Pancreas (tissue), 10 donors: ENCODE measurements at regions not wholly inside any gene's neighbourhood (a gene's known extent, or its start where the extent isn't known, plus 50 kb on each side); places are given as distances from the start of the nearest gene placed in this dataset.

Experiments used
- ATAC-seq, 4 donors: fragments of 200-7000 bp; cut with Tn5 transposase; one replicate each; pipeline versions ENCODE4 v1.8.0 to v1.9.1; 2020; ENCODE audit warnings: mild to moderate bottlenecking in 4 of 4, moderate library complexity in 4 of 4
- DNase-seq, 6 donors: peaks; one replicate each; pipeline ENCODE4 v3.0.0-alpha.2; 2020
- FAIRE-seq: peaks from 2 replicates; lab custom pipeline; 2012; peaks lifted over from hg19 to GRCh38; lab: Jason Lieb, UNC
- H3K27ac ChIP-seq, 4 donors: fragments of 200-600 bp; sonication (generic); 1 replicate in 3 of 4; 2 replicates in 1 of 4; pipeline versions ENCODE4 v1.5.0 to v1.8.0; 2020
- H3K27me3 ChIP-seq, 4 donors: fragments of 200-600 bp; one replicate each; pipeline ENCODE4 v1.8.0; 2021
- H3K36me3 ChIP-seq, 3 donors: fragments of 200-600 bp; sonication (generic) in 1 of 3; one replicate each; pipeline versions ENCODE4 v1.5.0 to v1.8.0; 2020 to 2021
- H3K4me1 ChIP-seq, 3 donors: fragments of 200-600 bp; one replicate each; pipeline ENCODE4 v1.8.0; 2021
- H3K4me3 ChIP-seq, 4 donors: fragments of 200-600 bp; sonication (generic) in 2 of 4; one replicate each; pipeline versions ENCODE4 v1.5.0 to v1.8.0; 2020 to 2021
- H3K9me3 ChIP-seq, 4 donors: fragments of 200-600 bp; one replicate each; pipeline ENCODE4 v1.8.0; 2021
- CTCF ChIP-seq, 4 donors: fragments of 200-600 bp; sonication (generic) in 3 of 4; IDR thresholded peaks; one replicate each; pipeline versions ENCODE4 v1.5.0 to v1.8.0; 2021; ENCODE audit warnings: antibody characterized with exemption in 4 of 4
- WGBS, 2 donors: extraction: QIAGEN DNeasy Blood & Tissue Kit; methylation state at CpG; one replicate each; pipeline ENCODE4 v1.1.7; 2013; 5-methylcytosine and 5-hydroxymethylcytosine counted together
- intact Hi-C, 3 donors: fragments of 100-400 bp; cut with DNase I; formaldehyde crosslinking; loops; one replicate each; pipeline versions ENCODE4 v1.11.1 to v1.14.2; 2022
- donor health status: healthy with polysubstance abuse.
- donor health status: DM: no; HTN: no; CAD: no; lungs with moderate emphysema.
- donor health status: DM: no; HTN: no; CAD: no.
- donor health status: control.
- donor health status: control.
- donor health status: Bipolar disorder and iron deficiency.
- donor health status: DM: yes; HTN: yes; CAD: no.
- donor health status: DM: no; HTN: no; CAD: no.
- donor health status: DM: no; HTN: no; CAD: no.
- donor health status: DM: yes; HTN: yes; CAD: no.

GRCh38 chr4:173450281-173450680 is 51.4 kb upstream of the SCRG1 start:
- intact Hi-C loops: no loop called here
- FAIRE-seq (no peak), DNase-seq (no peak), ATAC-seq (no peak)
- WGBS, 2 donors: 74 to 97% methylated on average over 2 of the region's 2 CpGs
- Histone ChIP-seq H3K4me3 (no peak overlapping the region), H3K9me3 (no peaks in the 10 kb centered on the region), H3K27me3 (no peaks in the 10 kb centered on the region), H3K4me1 (no peaks in the 10 kb centered on the region), H3K36me3 (no peaks in the 10 kb centered on the region), H3K27ac (no peak overlapping the region)
- no peak for TF ChIP-seq CTCF (IDR thresholded peaks at IDR 0.05)

DNA sequence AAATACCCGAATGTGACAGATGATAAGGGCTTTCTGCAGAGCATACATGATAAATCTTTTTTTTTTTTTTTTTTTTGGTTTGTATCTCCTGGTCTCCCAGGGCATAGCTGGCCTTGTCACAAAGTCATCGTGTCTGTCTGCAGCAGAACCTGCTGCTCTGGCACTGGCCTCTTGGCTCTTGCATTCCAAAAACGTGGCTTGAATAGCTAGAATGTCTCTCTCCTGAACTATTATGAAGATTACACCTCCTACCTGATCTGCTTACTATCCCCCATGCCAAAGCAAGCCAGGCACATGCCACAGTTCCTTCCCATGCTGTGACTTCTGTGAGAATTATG is 50.4 kb upstream of the SCRG1 start:
- no peak overlapping the region for H3K4me3 ChIP-seq
- WGBS, 2 donors: 36 to 53% methylated on average over 3 of the region's 3 CpGs

DNA sequence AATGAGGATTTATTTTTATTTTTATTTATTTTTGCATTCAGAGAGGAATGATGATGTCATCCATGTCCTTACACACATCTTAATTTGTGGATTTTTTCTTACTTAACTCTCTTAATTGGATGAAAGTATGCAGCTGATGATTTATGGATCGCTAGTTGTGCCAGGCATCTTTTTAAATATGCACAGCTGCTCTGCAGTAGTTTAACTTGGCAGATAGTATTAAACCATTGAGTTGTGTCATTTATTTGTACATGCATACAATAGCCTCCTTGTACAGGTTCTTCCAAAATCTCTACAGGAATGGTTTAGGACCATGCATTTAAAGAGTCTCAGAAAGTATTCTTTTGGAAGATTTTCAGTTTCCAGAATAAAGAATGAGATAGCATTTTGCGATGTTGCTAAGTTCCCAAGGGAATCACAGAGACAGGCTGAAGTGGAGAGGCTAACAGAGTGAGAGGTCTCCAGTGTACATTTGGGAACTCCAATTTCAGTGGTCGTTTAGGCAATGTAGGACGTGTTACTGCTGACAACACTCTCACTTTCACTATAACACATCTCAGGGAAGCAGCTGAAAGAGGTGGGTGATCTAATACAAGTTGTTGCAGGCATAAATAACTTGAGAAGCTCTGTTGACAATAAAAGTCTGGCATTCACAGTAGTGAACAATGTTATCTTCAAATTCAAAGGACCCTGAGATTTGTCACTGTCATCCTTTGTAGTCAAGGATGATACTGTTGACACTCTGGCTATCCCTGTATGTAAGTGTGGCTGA is 49.9 kb upstream of the SCRG1 start:
- Histone ChIP-seq H3K36me3 (no peaks in the 10 kb centered on the region), H3K27ac (no peak overlapping the region), H3K4me3 (no peak overlapping the region), H3K27me3 (no peaks in the 10 kb centered on the region), H3K9me3 (no peaks in the 10 kb centered on the region), H3K4me1 (no peaks in the 10 kb centered on the region)
- intact Hi-C loops: no loop called here
- no peak for DNase-seq
- TF ChIP-seq CTCF (IDR thresholded peaks at IDR 0.05): no peak
- ATAC-seq: peak in 1 of 4 donors; percentile 64
- no peak for FAIRE-seq
- WGBS, 2 donors: 23 to 32% methylated on average over 4 of the region's 4 CpGs

More for the DNA sequence above, 50.4 kb upstream of the SCRG1 start:
- ATAC-seq: no peak
- H3K27me3 ChIP-seq: no peaks in the 10 kb centered on the region
- H3K4me1 ChIP-seq: no peaks in the 10 kb centered on the region
- no peak for FAIRE-seq
- intact Hi-C loops: no loop called here
- no peak for DNase-seq
- no peak overlapping the region for H3K27ac ChIP-seq
- H3K9me3 ChIP-seq: no peaks in the 10 kb centered on the region
- TF ChIP-seq CTCF (IDR thresholded peaks at IDR 0.05): no peak
- no peaks in the 10 kb centered on the region for H3K36me3 ChIP-seq
